ENCODE measurements at regions not wholly inside any gene's neighbourhood (a gene's known extent, or its start where the extent isn't known, plus 50 kb on each side); places are given as distances from the start of the nearest gene placed in this dataset.
"Not testable (repeated sequence)": the region's sequence is repeated elsewhere in the genome, so short reads cannot be mapped to it uniquely, and the experiment has no call there.

DNA sequence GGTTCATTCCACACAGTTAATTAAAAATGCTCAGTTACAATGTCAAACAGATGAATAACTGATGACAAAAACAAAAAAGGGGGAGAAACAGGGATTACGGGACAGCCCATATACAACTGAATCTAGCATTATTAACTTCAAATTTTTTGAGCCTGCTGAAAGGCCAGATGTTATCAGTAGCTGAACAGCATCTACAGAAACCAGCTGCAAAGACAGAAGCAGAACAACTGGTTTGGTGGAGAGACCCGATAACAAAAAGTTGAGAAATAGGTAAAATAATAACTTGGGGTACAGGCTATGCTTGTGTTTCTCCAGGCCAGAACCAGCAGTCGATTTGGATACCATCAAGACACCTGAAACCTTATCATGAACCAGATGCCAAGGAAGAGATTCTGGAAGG, 109.8 kb downstream of the SEPTIN7 start:
- not testable (repeated sequence) for DNase-seq

DNA sequence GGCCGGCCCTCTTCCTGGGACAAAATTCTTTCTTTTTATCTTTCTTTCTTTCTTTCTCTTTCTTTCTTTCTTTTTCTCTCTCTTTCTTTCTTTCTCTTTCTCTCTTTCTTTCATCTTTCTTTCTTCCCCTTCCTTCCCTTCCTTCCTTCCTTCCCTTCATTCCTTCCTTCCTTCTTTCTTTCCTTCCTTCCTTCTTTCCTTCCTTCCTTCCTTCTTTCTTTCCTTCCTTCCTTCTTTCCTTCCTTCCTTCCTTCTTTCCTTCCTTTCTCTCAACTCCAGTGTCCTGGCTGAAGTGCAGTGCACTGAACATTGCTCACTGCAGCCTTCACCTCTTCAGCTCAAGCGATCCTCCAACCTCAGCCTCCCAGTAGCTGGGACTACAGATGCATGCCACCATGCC, 112.5 kb downstream of the SEPTIN7 start:
- not testable (repeated sequence) for DNase-seq

DNA sequence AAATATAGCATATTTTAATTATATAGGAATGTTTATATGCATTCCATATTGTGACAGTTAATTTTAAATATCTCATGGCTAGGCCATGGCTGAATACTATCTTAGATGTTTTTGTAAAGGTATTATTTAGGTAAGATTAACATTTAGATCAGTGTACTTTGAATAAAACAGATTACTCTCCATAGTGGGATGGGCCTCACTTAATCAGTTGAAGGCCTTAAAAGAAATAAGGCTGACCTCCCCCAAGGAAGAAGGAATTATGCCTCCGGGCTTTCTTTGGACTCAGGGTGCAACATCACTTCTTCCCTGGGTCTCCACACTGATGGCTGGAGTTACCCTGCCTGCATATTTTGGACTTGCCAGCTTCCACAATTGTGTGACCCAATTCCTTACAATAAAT, 113.4 kb downstream of the SEPTIN7 start:
- not testable (repeated sequence) for DNase-seq

DNA sequence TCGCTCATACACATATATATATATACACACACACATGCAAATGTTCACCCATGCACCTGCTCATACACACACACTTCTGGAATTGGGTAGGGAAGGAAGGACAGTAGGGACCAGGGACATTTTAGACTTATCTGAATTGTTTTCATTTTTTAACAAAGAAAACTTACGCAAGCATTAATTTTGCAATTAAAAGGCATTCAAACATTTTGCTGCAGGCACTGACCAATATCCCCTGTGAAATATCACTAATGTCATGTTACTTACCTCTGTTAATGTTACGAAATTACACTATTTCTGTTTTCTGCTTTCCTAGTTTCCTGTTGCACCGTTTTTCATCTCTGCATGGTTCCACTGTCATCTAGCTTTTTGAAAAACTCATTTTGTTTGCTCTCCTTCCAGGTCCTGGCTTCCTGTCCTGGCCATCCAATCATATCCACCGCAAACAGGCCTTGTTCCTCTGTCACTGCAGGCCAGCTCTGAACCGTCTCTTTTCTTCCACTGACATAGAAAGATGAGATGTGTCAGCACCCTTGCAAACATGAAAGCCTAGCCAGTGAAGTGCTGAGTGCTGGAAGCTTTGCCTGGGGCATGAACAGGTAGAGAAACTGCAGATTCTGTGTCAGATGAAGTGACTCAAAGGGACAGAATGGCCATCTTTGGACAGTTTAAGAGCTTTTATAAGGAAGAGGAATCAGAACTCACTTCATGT, 114.5 kb downstream of the SEPTIN7 start:
- not testable (repeated sequence) for DNase-seq

DNA sequence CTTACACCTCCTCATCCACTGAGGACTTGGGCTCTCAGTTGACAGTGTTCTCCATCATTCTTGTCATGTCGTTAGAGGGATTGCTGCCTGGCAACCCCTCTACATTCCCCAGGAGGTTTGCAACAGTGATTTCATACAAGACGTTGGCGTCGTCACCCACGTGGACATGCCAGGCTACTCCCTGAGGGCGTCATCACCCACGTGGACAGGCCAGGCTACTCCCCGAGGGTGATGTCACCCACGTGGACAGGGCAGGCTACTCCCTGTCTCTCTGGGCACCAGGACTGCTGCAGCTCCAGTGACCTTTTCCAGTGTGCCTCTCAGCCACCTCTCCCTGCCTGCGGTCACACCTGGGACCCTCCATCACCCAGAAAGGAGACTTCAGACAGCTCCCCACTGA, 117.4 kb downstream of the SEPTIN7 start:
- not testable (repeated sequence) for DNase-seq

DNA sequence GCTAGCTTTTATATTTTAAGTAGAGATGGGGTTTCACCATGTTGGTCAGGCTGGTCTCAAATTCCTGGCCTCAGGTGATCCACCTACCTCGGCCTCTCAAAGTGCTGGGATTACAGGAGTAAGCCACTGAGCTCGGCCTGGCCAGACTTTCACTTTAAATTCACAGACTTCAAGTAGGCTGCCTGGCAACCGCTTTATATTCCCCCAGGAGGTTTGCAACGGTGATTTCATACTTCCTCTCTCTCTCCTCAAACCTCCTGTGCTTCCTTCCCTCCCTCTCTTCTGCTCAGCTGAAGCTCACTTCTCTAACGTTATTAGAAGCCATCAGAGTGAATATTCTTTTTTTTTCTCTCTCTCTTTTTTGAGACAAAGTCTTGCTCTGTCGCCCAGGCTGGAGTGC, 118.8 kb downstream of the SEPTIN7 start:
- not testable (repeated sequence) for DNase-seq

DNA sequence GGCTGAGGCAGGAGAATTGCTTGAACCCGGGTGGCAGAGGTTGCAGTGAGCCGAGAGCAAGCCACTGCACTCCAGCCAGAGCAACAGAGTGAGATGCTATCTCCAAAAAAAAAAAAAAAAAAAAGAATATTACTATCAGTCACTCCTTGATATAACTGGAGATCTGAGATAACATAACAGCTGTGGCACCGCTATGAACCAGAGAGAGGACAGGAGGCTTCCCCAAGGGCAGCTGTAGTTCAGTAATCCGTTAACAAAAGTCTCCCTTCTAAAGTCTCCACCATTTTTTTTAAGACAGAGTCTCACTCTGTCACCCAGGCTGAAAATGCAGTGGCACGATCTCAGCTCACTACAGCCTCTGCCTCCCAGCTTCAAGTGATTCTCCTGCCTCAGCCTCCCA, 120.5 kb downstream of the SEPTIN7 start:
- not testable (repeated sequence) for DNase-seq

DNA sequence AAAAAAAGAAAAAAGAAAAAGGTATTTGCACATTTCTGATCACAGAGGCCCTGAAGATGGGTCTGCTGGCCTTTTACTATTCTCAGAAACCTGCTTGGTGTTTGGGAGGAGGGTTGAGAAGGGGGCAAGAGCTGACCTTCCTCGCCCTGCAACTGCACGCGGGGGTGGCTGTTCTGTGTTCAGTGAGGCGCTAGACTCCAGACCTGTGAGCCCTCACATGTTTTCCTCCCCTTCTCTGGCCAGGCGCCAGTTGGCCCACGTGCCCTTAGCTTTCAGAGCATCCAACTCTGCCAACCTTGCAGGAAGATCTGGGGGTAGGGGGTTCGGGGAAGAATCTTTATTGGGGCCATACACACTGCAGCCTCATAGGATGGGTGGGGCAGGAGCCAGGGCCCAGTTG, 123.8 kb downstream of the SEPTIN7 start:
- not testable (repeated sequence) for DNase-seq

DNA sequence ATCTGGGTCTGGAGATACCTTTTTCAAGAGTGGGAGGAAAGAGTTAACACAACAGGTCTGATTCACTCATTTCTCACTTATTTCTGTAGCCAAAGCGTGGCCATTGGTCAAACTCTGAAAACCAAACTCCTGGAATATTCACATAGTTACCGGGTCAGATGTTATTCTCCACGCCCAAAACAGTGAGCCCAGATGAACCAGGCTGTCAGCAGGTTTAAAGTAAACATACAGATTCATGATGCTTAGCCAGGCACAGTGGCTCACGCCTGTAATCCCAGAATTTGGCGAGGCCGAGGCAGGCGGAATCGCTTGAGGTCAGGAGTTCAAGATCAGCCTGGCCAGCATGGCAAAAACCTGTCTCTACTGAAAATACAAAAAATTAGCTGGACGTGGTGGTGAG, 126.1 kb downstream of the SEPTIN7 start:
- not testable (repeated sequence) for DNase-seq

DNA sequence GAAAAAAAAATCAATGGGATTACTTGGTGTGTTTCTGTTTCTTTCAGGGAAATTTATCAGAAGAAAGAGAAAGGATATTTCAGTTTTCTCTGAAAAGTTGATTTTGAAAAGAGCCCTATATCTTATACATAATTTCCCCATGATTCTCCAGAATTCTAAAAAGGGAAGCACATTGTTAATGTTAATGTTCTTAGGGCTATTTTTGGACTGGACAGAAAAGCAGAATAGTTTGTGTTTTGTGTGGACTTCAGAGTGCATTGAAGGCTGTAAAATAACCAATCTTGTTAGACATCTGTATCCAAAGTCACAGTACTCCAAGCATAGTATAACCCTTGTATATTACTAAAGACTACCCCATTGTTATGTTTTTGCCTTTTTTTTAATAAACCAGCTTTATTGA, 130.3 kb downstream of the SEPTIN7 start:
- not testable (repeated sequence) for DNase-seq

DNA sequence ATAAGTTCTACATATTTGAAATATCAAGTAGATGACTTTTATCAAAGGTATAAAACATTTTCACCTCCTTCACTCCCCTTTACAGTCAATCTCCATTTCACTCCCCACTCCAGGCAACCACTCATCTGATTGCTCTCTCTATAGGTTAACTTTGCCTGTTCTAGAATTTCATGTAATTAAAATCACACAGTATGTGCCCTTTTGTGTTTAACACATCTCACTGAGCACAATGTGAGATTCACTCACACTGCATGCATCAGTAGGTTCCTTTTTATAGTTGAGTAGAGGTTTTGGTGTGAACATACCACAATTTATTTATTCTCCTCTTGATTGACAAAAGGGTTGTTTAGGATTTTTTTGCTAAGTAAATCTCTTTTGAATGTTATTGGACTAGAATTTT, 130.7 kb downstream of the SEPTIN7 start:
- DNase-seq: not testable (repeated sequence)

DNA sequence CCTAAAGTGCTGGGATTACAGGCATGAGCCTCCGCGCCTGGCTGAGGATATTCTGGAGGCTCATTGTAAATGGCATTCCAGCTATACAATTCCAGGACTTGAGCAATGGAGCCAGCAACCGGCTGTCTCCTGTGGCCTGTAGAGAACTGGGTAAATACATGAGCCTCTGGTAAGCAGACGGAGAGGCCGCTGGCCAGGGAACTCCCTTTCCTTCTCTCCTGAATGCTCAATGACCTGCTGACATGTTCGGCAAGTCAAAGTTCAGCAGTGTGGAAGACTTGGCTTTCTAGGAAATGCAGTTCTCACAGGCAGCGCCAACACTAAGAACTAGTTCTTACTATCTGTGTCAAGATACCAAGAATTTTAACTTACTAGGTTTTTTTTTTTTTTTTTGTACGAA, 139.8 kb downstream of the SEPTIN7 start:
- DNase-seq: not testable (repeated sequence)

DNA sequence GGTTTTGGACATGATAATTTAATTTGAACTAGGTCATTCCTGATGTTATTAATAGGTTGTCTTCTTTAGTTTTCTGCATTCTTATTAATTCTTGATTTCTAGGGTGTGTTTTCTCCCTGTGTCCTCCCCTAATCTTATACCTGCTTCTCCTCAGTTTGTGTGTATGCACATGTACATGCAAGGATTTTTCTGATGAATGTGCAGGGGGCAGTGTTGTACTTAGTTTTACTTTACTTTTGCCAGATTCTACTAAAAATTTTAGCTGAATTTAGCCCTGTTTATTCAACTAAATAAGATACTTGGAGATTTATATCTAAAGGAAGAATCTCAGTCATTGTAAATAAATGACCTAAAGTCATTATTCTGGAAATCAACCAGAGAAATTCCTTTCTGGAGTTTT, 144.8 kb downstream of the SEPTIN7 start:
- not testable (repeated sequence) for DNase-seq

DNA sequence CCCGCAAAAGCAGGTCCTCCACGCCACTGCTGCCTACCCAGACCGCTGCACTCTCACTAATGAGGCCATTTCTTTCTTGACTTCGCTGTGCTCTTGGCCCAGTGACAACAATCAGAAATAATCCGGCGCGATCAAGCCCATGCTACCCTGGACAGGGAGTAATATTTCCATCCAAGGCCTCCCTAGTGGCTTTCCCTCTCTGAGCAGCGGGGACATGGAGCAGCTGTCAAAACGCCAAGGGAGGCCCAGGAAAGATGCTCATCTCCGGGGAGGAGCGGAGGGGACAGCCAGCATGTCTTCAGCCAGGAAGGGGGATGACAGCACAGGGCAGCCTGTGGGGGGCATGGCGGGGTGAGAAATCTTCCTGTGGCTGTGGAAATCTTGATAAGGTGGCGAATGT, 154.9 kb downstream of the SEPTIN7 start:
- not testable (repeated sequence) for DNase-seq

DNA sequence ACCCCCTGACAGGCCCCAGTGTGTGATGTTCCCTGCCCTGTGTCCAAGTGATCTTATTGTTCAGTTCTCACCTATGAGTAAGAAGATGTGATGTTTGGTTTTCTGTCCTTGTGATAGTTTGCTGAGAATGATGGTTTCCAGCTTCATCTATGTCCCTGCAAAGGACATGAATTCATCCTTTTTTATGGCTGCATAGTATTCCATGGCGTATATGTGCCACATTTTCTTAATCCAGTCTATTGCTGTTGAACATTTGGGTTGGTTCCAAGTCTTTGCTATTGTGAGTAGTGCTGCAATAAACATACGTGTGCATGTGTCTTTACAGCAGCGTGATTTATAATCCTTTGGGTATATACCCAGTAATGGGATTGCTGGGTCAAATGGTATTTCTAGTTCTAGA, 156.1 kb downstream of the SEPTIN7 start:
- DNase-seq: not testable (repeated sequence)

DNA sequence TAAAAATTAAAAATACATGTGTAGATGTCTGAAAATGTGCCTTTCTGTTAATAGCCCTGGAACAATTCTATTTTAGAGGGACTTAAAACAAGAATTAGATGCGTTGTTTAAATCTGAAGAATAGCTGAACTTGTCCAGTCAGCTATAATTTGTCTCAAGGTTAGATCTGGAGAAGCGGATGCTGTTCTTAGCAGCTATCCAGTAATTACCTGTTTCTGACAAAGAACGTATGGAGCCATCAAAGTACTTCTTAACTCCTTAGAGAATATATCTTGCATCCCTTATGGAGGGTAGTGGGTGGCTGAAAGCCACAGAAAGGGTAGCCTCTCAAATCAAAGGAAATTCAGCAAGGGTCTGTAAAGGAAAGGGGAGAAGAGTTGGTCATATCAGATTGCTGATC, 160.4 kb downstream of the SEPTIN7 start:
- not testable (repeated sequence) for DNase-seq

DNA sequence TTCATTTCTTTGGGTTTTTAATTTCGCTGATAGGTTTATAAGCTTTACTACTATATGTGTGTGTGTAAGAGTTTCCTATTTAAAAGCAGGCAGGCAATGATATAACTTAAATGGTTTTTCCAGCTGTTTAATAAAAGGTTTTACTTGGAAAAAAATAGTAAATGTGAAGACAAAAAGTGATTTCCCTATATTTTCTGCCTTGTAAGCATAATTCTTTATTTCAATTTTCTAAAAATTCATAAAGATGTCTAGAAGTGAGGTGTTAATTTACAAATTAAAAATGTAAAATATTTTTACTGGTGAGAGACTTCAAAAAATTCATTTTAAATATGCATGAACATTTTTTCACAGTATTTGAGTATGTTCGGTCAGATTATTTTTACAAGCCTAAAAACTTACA, 161.8 kb downstream of the SEPTIN7 start:
- not testable (repeated sequence) for DNase-seq

DNA sequence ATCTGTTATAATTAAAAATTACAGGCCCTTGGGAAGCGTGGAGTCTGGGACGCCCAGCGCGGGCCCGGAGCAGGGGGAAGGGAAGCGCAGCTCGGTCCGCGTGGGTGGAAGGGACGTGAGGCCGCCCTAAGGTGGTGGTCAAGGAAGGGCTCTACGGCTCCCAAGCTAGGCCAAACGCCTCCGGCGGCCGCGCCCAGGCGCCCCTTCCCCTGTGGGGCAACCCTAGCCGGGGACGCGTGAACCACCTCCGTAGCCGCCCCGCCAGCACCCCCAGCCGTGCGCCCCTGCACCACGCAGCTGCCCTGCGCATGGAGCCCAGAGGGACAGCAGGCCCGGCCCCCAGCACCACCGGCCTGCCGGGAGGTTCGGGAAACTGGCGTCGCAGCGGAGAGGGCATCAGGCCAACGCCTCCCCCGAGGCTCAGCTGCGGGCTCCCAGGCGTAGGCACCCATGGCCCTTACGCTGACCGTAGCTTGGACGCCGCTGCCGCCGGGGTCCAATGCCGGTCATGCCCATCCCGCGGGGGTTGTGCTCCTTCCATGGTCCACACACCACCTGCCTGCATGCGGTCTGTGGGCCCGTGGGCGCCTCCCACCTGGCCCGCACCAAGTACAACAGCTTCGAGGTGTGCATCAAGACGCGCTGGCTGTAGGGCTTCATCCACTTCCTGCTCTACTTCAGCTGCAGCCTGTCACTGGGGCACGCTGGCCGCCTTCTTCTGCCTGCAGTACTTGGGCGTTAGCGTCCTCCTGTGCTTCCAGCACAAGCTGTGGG, 166.7 kb downstream of the SEPTIN7 start:
- no peak for DNase-seq

DNA sequence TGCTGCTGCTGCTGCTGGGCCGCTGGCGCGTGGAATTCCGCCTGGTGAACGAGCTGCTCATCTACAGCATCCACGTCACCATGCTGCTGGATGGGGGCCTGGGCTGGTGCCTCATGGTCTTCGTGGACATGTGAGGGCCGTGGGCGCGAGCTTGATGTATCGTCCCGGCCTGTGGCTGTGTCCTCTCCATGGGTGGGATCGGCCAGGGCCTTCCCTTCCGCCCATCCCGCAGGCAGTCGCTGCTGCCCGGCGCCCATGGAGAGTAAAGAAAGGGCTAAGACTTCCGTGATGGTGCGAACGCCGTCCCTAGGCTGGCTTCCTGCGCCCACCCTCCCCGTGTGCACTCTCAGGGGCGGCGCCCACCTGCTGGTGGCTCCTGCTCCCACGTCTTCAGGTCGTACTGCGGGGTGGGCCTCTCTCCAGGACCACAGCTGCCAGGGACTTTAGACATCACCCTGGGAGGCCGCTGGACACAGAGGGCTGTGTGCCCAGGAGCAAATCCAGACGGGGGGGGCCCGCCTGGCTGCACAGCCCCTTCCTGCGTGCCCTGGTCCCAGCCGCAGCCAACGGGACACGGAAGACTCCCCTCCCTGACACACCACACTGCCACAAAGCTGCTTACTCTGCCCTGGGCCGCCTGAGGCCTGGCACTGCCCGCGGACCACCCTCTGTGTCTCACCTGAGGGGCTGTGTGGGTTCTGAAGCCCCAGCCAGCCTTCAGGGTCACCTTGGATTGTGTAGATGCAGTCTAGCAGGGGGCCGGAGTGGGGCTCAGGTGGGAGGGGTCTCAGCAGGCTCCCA, 167.5 kb downstream of the SEPTIN7 start:
- no peak for DNase-seq

DNA sequence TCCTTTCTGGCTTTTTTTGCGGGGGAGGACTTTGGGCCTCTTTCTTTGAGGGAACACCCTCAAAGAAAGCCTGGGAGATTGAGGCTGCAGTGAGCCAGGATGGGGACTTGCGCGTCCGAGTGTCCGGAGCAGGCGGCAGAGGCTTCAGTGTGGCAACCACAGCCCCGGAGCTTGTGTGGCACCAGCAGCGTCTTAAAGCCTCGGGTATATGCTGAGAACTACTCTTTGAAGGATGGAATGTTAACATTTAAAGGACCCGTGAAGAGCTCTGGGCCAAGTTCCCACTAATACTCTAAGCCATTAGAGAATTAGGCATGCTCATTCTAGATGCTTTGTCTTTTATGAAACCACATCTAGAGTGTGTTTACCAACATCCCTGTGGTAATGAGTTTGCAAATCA, 168.2 kb downstream of the SEPTIN7 start:
- DNase-seq: no peak

DNA sequence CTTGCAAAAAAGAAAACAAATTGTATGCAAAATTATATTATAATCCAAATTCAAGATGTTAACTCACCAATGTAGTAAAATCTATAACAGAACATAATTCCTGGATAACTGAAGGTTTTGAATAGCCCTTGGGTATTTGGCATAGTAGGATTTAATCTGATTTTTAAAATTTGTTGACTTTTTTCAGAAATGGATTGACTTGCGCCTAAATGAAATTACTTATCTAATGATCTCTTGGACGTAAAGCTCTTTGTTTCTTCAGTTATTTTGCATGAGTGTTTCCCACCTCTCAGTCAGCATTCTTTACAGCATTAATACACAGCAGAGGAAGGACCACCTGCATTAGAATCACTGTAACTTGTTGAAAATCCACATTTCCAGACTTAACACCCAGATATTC, 169.6 kb downstream of the SEPTIN7 start:
- DNase-seq: no peak

DNA sequence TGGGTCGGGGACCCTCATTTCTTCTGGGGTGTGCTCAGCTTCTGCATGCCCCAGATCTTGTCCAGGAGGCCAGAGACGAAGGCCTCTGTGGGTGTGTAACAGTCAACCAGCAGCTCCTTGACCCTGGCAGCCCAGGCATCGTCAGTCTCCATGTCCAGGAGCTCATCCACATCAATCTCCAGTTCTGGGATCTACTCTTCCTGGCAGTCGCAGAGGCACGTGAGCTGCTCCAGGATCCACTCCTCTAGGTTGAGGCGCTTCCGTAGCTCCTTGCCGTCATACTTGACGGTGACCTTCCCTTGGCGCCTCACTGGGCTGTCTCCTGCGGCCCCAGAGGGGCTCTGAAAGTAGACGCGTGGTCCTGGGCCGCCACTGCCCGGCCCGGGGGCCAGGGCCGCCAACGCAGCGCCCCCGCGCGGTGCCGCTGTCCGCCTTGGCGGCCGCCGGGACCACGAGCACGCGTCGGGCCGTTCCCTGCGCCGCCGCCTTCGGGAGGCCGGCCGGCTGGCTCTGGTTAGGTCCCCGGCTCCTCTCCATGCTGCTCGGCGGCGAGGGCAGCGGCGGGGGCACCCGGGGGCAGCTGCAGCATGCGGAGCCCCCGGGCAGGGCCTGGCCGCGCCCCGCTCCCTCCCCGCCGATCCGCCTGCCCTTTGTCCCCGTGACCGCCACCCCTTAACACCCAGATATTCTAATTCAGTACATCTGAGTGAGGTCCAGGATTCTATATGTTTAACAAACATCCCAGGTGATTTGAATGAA, 170.5 kb downstream of the SEPTIN7 start:
- DNase-seq: peak; percentile 53
